ENCODE measurements at regions not wholly inside any gene's neighbourhood (a gene's known extent, or its start where the extent isn't known, plus 50 kb on each side); places are given as distances from the start of the nearest gene placed in this dataset.

- H3K4me1 ChIP-seq (ENCODE audit: control insufficient read depth, extremely low read depth, insufficient read depth, low read length) = peaks cover 18% of the 10 kb centered on the region
- peaks cover 100% of the 10 kb centered on the region for H3K79me2 ChIP-seq (ENCODE audit: control insufficient read depth, insufficient read depth, low read length)
These were observed 257.5 kb downstream of the SEC14L1 start for GRCh38 chr17:77398274-77398673.

GRCh38 chr17:77399319-77399957 is 258.7 kb downstream of the SEC14L1 start:
- Histone ChIP-seq H3K9me3 (ENCODE audit: control insufficient read depth, insufficient read depth, low read depth, low read length) (no peaks in the 10 kb centered on the region), H4K20me1 (ENCODE audit: control insufficient read depth, extremely low read depth, insufficient read depth, low read length) (no peaks in the 10 kb centered on the region), H3K4me3 (replicated peaks in 1 of 4; ENCODE audit: control extremely low read depth in 1 of 4, insufficient read depth in 1 of 4, low read depth in 3 of 4, low read length in 4 of 4) (no peak overlapping the region), H3K27me3 (ENCODE audit: control insufficient read depth, insufficient read depth, low read length) (no peaks in the 10 kb centered on the region), H3K9ac (ENCODE audit: insufficient read depth, low read length) (no peak overlapping the region), H2AFZ (ENCODE audit: low read length) (no peak overlapping the region), H3K4me1 (ENCODE audit: control insufficient read depth, extremely low read depth, insufficient read depth, low read length) (peaks cover 17% of the 10 kb centered on the region), H3K79me2 (ENCODE audit: control insufficient read depth, insufficient read depth, low read length) (peaks cover 100% of the 10 kb centered on the region), H3K36me3 (ENCODE audit: control insufficient read depth, insufficient read depth, low read length) (peaks cover 21% of the 10 kb centered on the region), H3K4me2 (ENCODE audit: extremely low read depth, insufficient read depth, low read length) (no peak overlapping the region), H3K27ac (ENCODE audit: insufficient read depth, low read length) (no peak overlapping the region)
- DNase-seq (ENCODE audit: low read depth in 2 of 2) = no peak
- TF ChIP-seq EZH2 (IDR thresholded peaks at IDR 0.05; ENCODE audit: low read length, missing control alignments) (no peak), CTCF (conservative IDR thresholded peaks at IDR 0.05 in 1 of 2, IDR thresholded peaks at IDR 0.05 in 1 of 2; ENCODE audit: low read depth in 1 of 2, low read length in 2 of 2) (no peak)

More at GRCh38 chr17:77398274-77398673, 257.5 kb downstream of the SEC14L1 start:
- no peak for DNase-seq (ENCODE audit: low read depth in 2 of 2)
- no peak overlapping the region for H3K4me3 ChIP-seq (replicated peaks in 1 of 4; ENCODE audit: control extremely low read depth in 1 of 4, insufficient read depth in 1 of 4, low read depth in 3 of 4, low read length in 4 of 4)
- H3K9me3 ChIP-seq (ENCODE audit: control insufficient read depth, insufficient read depth, low read depth, low read length) = no peaks in the 10 kb centered on the region
- H3K9ac ChIP-seq (ENCODE audit: insufficient read depth, low read length) = no peak overlapping the region
- H4K20me1 ChIP-seq (ENCODE audit: control insufficient read depth, extremely low read depth, insufficient read depth, low read length) = no peaks in the 10 kb centered on the region
- H3K36me3 ChIP-seq (ENCODE audit: control insufficient read depth, insufficient read depth, low read length) = peaks cover 21% of the 10 kb centered on the region
- TF ChIP-seq CTCF (conservative IDR thresholded peaks at IDR 0.05 in 1 of 2, IDR thresholded peaks at IDR 0.05 in 1 of 2; ENCODE audit: low read depth in 1 of 2, low read length in 2 of 2) (no peak), EZH2 (IDR thresholded peaks at IDR 0.05; ENCODE audit: low read length, missing control alignments) (no peak)
- H3K27ac ChIP-seq (ENCODE audit: insufficient read depth, low read length) = no peak overlapping the region
- no peak overlapping the region for H3K4me2 ChIP-seq (ENCODE audit: extremely low read depth, insufficient read depth, low read length)
- no peak overlapping the region for H2AFZ ChIP-seq (ENCODE audit: low read length)
- H3K27me3 ChIP-seq (ENCODE audit: control insufficient read depth, insufficient read depth, low read length) = no peaks in the 10 kb centered on the region

- Histone ChIP-seq H3K27me3 (ENCODE audit: control insufficient read depth, insufficient read depth, low read length) (no peaks in the 10 kb centered on the region), H3K79me2 (ENCODE audit: control insufficient read depth, insufficient read depth, low read length) (peaks cover 100% of the 10 kb centered on the region), H3K4me3 (replicated peaks in 1 of 4; ENCODE audit: control extremely low read depth in 1 of 4, insufficient read depth in 1 of 4, low read depth in 3 of 4, low read length in 4 of 4) (no peak overlapping the region), H3K27ac (ENCODE audit: insufficient read depth, low read length) (peak overlapping the region; percentile 17), H3K4me2 (ENCODE audit: extremely low read depth, insufficient read depth, low read length) (no peak overlapping the region), H4K20me1 (ENCODE audit: control insufficient read depth, extremely low read depth, insufficient read depth, low read length) (no peaks in the 10 kb centered on the region), H3K9ac (ENCODE audit: insufficient read depth, low read length) (no peak overlapping the region), H2AFZ (ENCODE audit: low read length) (no peak overlapping the region), H3K9me3 (ENCODE audit: control insufficient read depth, insufficient read depth, low read depth, low read length) (no peaks in the 10 kb centered on the region), H3K4me1 (ENCODE audit: control insufficient read depth, extremely low read depth, insufficient read depth, low read length) (peaks cover 20% of the 10 kb centered on the region), H3K36me3 (ENCODE audit: control insufficient read depth, insufficient read depth, low read length) (peaks cover 27% of the 10 kb centered on the region)
- no peak for DNase-seq (ENCODE audit: low read depth in 2 of 2)
- TF ChIP-seq EZH2 (IDR thresholded peaks at IDR 0.05; ENCODE audit: low read length, missing control alignments) (no peak), CTCF (conservative IDR thresholded peaks at IDR 0.05 in 1 of 2, IDR thresholded peaks at IDR 0.05 in 1 of 2; ENCODE audit: low read depth in 1 of 2, low read length in 2 of 2) (peak; percentile 39 to 41)
These were observed 259.7 kb downstream of the SEC14L1 start for GRCh38 chr17:77400445-77400870.
